ENCODE measurements at regions not wholly inside any gene's neighbourhood (a gene's known extent, or its start where the extent isn't known, plus 50 kb on each side); places are given as distances from the start of the nearest gene placed in this dataset.

DNA sequence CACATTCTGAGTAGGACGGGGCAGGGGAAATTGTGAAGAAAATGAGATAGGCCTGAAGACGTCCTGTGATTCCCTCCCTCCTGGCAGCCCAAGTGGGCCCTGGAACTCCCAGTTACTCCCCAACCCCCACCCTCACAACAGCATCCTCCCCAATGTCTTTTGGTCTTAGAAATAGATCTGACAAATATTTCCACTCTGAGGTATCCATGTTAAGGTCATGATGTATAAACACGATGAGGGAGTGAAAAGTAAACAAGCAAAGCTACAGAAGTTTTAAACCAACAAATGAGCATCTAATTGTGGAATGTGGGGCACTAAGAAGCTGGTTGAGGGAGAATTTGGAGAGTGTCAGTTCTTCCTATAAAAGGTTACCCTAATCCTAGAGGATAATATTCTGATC is 103.7 kb upstream of the AADACL2 start:
- no peak overlapping the region for H3K4me3 ChIP-seq (ENCODE audit: low read depth, low read length)
- no peaks in the 10 kb centered on the region for H3K36me3 ChIP-seq
- peaks cover 54% of the 10 kb centered on the region for H3K27me3 ChIP-seq (ENCODE audit: insufficient read depth, low read depth, severe bottlenecking)
- DNase-seq, result no peak
- H3K9me3 ChIP-seq (ENCODE audit: severe bottlenecking), result no peaks in the 10 kb centered on the region
- no peak overlapping the region for H3K27ac ChIP-seq
- TF ChIP-seq CTCF (IDR thresholded peaks at IDR 0.05; ENCODE audit: low read depth, low read length), result no peak

DNA sequence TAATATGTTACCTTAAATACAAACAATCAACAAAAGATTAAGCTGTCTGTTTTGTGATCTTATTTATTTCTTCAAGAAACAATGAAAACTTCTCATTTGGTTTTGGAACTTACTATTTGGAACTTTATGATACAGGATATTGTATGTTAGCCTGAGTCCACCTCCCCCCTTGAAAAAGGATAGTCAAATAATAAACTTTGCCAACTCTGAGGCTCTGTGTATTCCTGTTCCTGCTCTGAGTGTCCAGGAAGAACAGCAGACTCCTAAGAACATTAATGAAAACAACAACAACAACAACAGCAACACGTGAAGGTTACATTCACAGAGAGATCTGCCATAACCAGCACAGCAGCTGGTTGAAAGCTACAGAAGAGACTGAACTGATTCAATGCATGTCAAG is 108.1 kb upstream of the AADACL2 start:
- Histone ChIP-seq H3K27ac (no peak overlapping the region), H3K27me3 (ENCODE audit: insufficient read depth, low read depth, severe bottlenecking) (peaks cover 62% of the 10 kb centered on the region), H3K9me3 (ENCODE audit: severe bottlenecking) (no peaks in the 10 kb centered on the region), H3K36me3 (no peaks in the 10 kb centered on the region), H3K4me3 (ENCODE audit: low read depth, low read length) (no peak overlapping the region)
- no peak for TF ChIP-seq CTCF (IDR thresholded peaks at IDR 0.05; ENCODE audit: low read depth, low read length)
- no peak for DNase-seq

DNA sequence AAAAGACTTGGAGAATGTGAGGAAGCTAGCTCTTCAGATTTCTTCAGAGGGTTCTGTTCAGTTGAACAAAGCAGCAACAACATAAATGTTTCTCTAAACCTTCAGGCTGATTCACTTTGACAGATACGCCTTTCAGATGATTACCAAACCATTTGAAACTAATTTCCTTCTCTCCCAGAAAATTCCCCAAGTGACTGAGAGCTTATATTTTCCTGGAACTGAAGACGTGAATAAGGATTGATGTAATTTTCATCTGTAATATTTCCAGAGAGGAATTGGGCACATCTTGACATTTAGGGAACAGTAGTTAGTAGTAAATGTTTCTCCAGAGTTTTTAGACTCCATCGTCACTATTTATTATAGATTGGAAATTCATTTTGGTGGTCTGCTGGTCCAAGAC is 108.6 kb upstream of the AADACL2 start:
- H3K27ac ChIP-seq, result no peak overlapping the region
- H3K27me3 ChIP-seq (ENCODE audit: insufficient read depth, low read depth, severe bottlenecking), result peaks cover 62% of the 10 kb centered on the region
- TF ChIP-seq CTCF (IDR thresholded peaks at IDR 0.05; ENCODE audit: low read depth, low read length), result no peak
- no peaks in the 10 kb centered on the region for H3K36me3 ChIP-seq
- DNase-seq, result no peak
- H3K4me3 ChIP-seq (ENCODE audit: low read depth, low read length), result no peak overlapping the region
- no peaks in the 10 kb centered on the region for H3K9me3 ChIP-seq (ENCODE audit: severe bottlenecking)

- Histone ChIP-seq H3K27me3 (ENCODE audit: insufficient read depth, low read depth, severe bottlenecking) (peaks cover 31% of the 10 kb centered on the region), H3K27ac (no peak overlapping the region), H3K36me3 (no peaks in the 10 kb centered on the region), H3K9me3 (ENCODE audit: severe bottlenecking) (no peaks in the 10 kb centered on the region), H3K4me3 (ENCODE audit: low read depth, low read length) (no peak overlapping the region)
- no peak for DNase-seq
- TF ChIP-seq CTCF (IDR thresholded peaks at IDR 0.05; ENCODE audit: low read depth, low read length), result no peak
Measured at GRCh38 chr3:151620071-151620470, 113.7 kb upstream of the AADACL2 start.

DNA sequence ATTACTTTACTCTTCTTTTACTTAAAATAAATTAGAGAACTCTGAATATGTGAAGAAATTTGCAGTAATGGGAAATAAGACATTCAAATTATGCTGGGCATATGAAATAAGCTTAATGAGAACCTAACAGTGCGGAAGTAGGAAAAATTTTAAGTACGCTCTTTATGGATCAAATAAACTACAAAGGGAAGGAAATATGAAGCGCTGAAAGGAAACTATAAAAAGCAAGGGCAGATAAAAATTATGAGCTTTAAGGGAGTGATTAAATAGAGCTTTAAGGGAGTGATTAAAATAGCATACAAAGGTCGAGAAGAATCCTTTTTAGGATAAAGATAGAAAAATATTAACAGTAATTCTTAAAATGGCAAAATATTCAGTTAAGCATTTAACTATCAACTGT is 118.3 kb upstream of the AADACL2 start:
- H3K27me3 ChIP-seq (ENCODE audit: insufficient read depth, low read depth, severe bottlenecking), result peaks cover 26% of the 10 kb centered on the region
- no peak for DNase-seq
- no peak overlapping the region for H3K27ac ChIP-seq
- H3K4me3 ChIP-seq (ENCODE audit: low read depth, low read length), result no peak overlapping the region
- no peak for TF ChIP-seq CTCF (IDR thresholded peaks at IDR 0.05; ENCODE audit: low read depth, low read length)
- H3K36me3 ChIP-seq, result no peaks in the 10 kb centered on the region
- no peaks in the 10 kb centered on the region for H3K9me3 ChIP-seq (ENCODE audit: severe bottlenecking)

GRCh38 chr3:151612115-151612514 is 121.6 kb upstream of the AADACL2 start:
- Histone ChIP-seq H3K27me3 (ENCODE audit: insufficient read depth, low read depth, severe bottlenecking) (peaks cover 25% of the 10 kb centered on the region), H3K9me3 (ENCODE audit: severe bottlenecking) (no peaks in the 10 kb centered on the region), H3K36me3 (no peaks in the 10 kb centered on the region), H3K27ac (no peak overlapping the region), H3K4me3 (ENCODE audit: low read depth, low read length) (no peak overlapping the region)
- TF ChIP-seq CTCF (IDR thresholded peaks at IDR 0.05; ENCODE audit: low read depth, low read length), result no peak
- DNase-seq, result no peak
